OCI-LY3 (cell line): ENCODE measurements at regions not wholly inside any gene's neighbourhood (a gene's known extent, or its start where the extent isn't known, plus 50 kb on each side); places are given as distances from the start of the nearest gene placed in this dataset.

ENCODE experiments used
- EZH2phosphoT487 ChIP-seq: fragments of 200-600 bp; shearing (Covaris generic); IDR thresholded peaks from 2 replicates; pipeline ENCODE4 v1.6.1; 2018; ENCODE audit warnings: antibody characterized with exemption, mixed run types, low read depth
- TF ChIP-seq, protein P1 (sequence below): fragments of 200-600, 300-600 bp; sonication (generic); IDR thresholded peaks from 2 replicates; pipeline ENCODE4 v1.5.1; 2014; ENCODE audit warnings: antibody characterized with exemption, low read length, low read depth

DNA sequence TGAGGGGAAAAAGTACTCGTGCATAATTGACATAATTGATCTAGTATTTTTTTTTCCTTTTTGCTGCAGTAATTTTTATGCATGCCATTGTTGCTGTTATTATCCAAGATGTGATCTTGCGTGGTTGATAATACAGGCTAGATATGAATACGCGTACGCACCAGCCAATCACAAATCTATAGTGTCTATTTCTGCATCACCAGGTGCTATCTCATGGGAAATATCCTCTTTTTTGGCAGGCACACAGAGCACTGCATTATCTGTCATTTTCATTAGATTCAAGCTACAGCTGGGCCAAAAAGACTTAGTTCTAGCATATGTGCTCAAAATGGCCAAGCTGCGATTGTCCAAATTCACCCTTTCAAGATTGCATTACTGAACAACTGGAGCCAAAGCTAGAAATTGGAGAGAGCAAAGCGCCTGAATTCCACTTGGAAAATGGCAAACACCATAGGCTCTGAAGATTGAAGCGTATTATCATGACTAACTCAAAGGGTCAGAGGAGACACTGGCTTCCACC lies 181.1 kb downstream of the TSHZ3 start:
- TF ChIP-seq, protein P1, sequence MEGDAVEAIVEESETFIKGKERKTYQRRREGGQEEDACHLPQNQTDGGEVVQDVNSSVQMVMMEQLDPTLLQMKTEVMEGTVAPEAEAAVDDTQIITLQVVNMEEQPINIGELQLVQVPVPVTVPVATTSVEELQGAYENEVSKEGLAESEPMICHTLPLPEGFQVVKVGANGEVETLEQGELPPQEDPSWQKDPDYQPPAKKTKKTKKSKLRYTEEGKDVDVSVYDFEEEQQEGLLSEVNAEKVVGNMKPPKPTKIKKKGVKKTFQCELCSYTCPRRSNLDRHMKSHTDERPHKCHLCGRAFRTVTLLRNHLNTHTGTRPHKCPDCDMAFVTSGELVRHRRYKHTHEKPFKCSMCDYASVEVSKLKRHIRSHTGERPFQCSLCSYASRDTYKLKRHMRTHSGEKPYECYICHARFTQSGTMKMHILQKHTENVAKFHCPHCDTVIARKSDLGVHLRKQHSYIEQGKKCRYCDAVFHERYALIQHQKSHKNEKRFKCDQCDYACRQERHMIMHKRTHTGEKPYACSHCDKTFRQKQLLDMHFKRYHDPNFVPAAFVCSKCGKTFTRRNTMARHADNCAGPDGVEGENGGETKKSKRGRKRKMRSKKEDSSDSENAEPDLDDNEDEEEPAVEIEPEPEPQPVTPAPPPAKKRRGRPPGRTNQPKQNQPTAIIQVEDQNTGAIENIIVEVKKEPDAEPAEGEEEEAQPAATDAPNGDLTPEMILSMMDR, result no peak
- TF ChIP-seq EZH2phosphoT487, result no peak
